ENCODE measurements at regions not wholly inside any gene's neighbourhood (a gene's known extent, or its start where the extent isn't known, plus 50 kb on each side); places are given as distances from the start of the nearest gene placed in this dataset.

DNA sequence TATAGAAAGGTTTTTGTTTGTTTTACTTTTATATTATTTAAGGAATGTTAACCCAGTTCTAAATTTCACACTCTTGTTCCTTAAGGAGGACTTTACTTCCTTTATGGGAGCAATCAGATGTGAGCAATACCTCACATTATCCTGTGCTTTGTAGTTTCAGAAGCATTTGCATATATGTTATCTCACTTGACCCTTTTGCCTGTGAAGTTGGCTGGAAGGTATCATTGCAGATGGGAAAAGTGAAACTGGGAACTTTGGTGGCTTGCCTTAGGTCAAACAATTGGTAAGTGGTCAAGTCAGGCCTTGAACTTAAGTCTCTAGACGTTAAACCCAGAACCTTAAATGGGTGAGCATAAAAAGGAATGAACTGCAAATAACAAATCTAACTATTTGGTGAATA is 90.6 kb downstream of the AREG start:
- Histone ChIP-seq H3K27ac (no peak overlapping the region), H3K9ac (no peak overlapping the region), H3K36me3 (ENCODE audit: insufficient read depth) (no peaks in the 10 kb centered on the region), H3K79me2 (ENCODE audit: insufficient read depth, low read depth) (no peaks in the 10 kb centered on the region), H3K4me2 (no peak overlapping the region), H3K4me1 (ENCODE audit: low read depth, poor library complexity, severe bottlenecking) (peaks cover 18% of the 10 kb centered on the region), H4K20me1 (ENCODE audit: insufficient read depth) (no peaks in the 10 kb centered on the region), H3K27me3 (ENCODE audit: insufficient read depth, low read depth) (no peaks in the 10 kb centered on the region), H3K4me3 (IDR thresholded peaks at IDR 0.05; ENCODE audit: insufficient read depth, low read depth, low read length) (no peak overlapping the region), H2AFZ (ENCODE audit: low read depth) (no peak overlapping the region)
- TF ChIP-seq, protein P1, sequence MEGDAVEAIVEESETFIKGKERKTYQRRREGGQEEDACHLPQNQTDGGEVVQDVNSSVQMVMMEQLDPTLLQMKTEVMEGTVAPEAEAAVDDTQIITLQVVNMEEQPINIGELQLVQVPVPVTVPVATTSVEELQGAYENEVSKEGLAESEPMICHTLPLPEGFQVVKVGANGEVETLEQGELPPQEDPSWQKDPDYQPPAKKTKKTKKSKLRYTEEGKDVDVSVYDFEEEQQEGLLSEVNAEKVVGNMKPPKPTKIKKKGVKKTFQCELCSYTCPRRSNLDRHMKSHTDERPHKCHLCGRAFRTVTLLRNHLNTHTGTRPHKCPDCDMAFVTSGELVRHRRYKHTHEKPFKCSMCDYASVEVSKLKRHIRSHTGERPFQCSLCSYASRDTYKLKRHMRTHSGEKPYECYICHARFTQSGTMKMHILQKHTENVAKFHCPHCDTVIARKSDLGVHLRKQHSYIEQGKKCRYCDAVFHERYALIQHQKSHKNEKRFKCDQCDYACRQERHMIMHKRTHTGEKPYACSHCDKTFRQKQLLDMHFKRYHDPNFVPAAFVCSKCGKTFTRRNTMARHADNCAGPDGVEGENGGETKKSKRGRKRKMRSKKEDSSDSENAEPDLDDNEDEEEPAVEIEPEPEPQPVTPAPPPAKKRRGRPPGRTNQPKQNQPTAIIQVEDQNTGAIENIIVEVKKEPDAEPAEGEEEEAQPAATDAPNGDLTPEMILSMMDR (conservative IDR thresholded peaks at IDR 0.05; ENCODE audit: low read depth, low read length): no peak

GRCh38 chr4:74536557-74536956 is 91.6 kb downstream of the AREG start:
- no peaks in the 10 kb centered on the region for H3K27me3 ChIP-seq (ENCODE audit: insufficient read depth, low read depth)
- no peaks in the 10 kb centered on the region for H3K36me3 ChIP-seq (ENCODE audit: insufficient read depth)
- TF ChIP-seq, protein P1 (conservative IDR thresholded peaks at IDR 0.05; ENCODE audit: low read depth, low read length): no peak
- no peak overlapping the region for H2AFZ ChIP-seq (ENCODE audit: low read depth)
- no peaks in the 10 kb centered on the region for H3K79me2 ChIP-seq (ENCODE audit: insufficient read depth, low read depth)
- H4K20me1 ChIP-seq (ENCODE audit: insufficient read depth): no peaks in the 10 kb centered on the region
- peaks cover 16% of the 10 kb centered on the region for H3K4me1 ChIP-seq (ENCODE audit: low read depth, poor library complexity, severe bottlenecking)
- no peak overlapping the region for H3K4me3 ChIP-seq (IDR thresholded peaks at IDR 0.05; ENCODE audit: insufficient read depth, low read depth, low read length)
- H3K4me2 ChIP-seq: no peak overlapping the region
- no peak overlapping the region for H3K9ac ChIP-seq
- no peak overlapping the region for H3K27ac ChIP-seq

DNA sequence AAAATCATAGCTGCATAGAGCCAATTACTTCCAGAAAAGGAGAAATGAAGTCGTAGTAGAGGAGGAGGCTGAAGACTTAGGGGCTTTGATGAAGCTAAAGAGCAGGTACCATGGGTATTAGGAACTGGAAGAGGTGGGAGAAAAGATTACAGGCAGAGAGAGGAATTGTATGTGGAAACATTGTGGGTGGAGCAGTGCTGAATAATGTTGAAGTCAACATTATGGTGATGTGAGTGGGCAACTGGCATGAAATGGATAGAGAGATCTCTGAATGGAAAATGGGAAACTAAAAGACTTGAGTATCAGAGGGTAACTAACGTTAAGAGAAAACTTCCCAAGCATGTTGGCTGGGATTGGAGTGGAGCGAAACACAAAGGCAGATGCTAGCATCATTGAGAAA is 92.5 kb downstream of the AREG start:
- Histone ChIP-seq H3K27me3 (ENCODE audit: insufficient read depth, low read depth) (no peaks in the 10 kb centered on the region), H3K4me1 (ENCODE audit: low read depth, poor library complexity, severe bottlenecking) (peaks cover 7% of the 10 kb centered on the region), H3K9ac (no peak overlapping the region), H3K27ac (no peak overlapping the region), H3K4me2 (no peak overlapping the region), H3K79me2 (ENCODE audit: insufficient read depth, low read depth) (no peaks in the 10 kb centered on the region), H3K36me3 (ENCODE audit: insufficient read depth) (no peaks in the 10 kb centered on the region), H2AFZ (ENCODE audit: low read depth) (no peak overlapping the region), H3K4me3 (IDR thresholded peaks at IDR 0.05; ENCODE audit: insufficient read depth, low read depth, low read length) (no peak overlapping the region), H4K20me1 (ENCODE audit: insufficient read depth) (no peaks in the 10 kb centered on the region)
- TF ChIP-seq, protein P1 (conservative IDR thresholded peaks at IDR 0.05; ENCODE audit: low read depth, low read length): no peak

DNA sequence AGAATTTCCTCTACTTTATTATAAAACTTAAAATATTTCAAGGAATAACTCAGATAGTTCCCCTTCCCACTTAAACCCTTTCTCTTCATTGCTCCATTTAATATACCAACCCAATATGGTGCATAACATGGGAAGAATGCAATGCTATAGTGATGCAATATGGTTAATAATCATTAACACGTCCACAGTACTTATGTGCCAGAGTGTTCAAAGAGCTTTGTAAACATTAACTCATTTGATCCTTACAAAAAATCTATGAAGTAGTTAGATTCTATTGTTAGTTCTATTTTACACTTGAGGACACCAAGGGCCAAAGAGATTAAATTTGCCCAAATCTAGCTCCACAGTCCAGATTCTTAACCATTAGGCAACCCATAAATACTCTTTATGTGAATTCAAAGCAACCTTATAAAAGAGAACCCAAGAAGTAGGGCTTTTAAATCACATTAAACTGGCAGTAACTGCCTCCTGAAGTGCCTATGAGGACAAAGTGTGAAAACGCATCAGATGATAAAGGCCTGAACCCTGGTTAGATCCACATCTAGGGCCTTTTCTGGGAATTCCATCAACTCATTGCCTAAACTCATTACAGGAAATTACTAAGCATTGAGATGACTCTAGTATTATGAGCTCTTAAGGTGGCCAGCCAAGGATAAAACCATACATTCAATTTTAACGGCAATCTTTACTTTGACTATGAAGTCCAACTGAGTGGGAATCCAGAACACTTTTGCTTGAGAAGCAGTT is 94.3 kb downstream of the AREG start:
- no peak overlapping the region for H3K4me3 ChIP-seq (IDR thresholded peaks at IDR 0.05; ENCODE audit: insufficient read depth, low read depth, low read length)
- H3K4me1 ChIP-seq (ENCODE audit: low read depth, poor library complexity, severe bottlenecking): peaks cover 20% of the 10 kb centered on the region
- no peak overlapping the region for H3K4me2 ChIP-seq
- H3K9ac ChIP-seq: no peak overlapping the region
- H3K79me2 ChIP-seq (ENCODE audit: insufficient read depth, low read depth): no peaks in the 10 kb centered on the region
- TF ChIP-seq, protein P1 (conservative IDR thresholded peaks at IDR 0.05; ENCODE audit: low read depth, low read length): no peak
- H3K27me3 ChIP-seq (ENCODE audit: insufficient read depth, low read depth): no peaks in the 10 kb centered on the region
- H2AFZ ChIP-seq (ENCODE audit: low read depth): no peak overlapping the region
- H3K36me3 ChIP-seq (ENCODE audit: insufficient read depth): no peaks in the 10 kb centered on the region
- H4K20me1 ChIP-seq (ENCODE audit: insufficient read depth): no peaks in the 10 kb centered on the region
- no peak overlapping the region for H3K27ac ChIP-seq
